ENCODE measurements at regions not wholly inside any gene's neighbourhood (a gene's known extent, or its start where the extent isn't known, plus 50 kb on each side); places are given as distances from the start of the nearest gene placed in this dataset.

DNA sequence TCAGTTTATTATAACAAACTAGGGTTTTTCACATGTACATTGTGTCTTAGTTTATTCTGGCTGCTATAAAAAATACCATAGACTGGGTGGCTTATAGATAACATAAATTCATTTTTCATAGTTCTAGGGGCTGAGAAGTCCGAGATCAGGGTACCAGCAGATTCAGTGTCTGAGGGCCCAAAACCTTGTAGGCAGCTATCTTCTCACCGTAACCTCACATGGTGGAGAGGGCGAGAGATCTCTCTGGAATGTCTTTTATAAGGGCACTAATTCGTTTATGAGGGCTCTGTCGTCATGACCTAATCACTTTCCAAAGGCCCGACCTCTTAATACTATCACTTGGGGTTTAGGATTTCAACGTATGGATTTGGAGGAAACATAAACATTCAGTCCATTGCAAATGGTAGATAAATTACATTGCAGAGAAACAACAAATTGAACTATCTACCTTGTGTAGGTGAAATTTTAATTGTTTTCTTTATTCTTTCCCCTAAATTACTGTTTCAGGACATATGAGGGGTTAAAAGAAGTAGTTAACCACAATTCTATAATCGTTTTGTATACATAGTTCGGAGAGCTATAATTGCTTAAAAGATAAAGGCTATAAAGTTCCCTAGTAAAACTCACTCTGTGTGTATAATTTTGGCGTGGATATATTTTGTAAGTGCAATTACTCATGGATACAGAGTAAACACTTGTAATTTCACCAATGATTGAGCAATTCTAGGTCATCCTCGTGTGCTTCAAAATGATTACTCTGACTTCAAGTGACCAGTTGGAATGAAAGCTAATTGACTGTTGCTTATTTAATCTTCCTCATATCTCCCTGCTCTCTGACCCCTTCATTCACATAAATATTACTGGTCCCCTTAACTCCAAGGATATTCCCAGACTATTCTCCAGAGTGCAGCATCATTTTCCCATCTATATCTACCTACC is 247.5 kb upstream of the TMEM161B start:
- Histone ChIP-seq H4K5ac (ENCODE audit: insufficient read length, low read depth, low read length) (no peak overlapping the region), H2AFZ (ENCODE audit: low read length) (no peak overlapping the region), H4K8ac (ENCODE audit: extremely low read depth, insufficient read depth, low read length) (no peak overlapping the region), H2BK12ac (ENCODE audit: low read depth, low read length) (no peak overlapping the region), H4K91ac (replicated peaks; ENCODE audit: insufficient read length, low read length) (no peak overlapping the region), H3K4me1 (replicated peaks in 1 of 4; ENCODE audit: control insufficient read depth in 3 of 4, insufficient read depth in 4 of 4, low read length in 3 of 4) (no peaks in the 10 kb centered on the region), H3K23ac (ENCODE audit: insufficient read length) (no peak overlapping the region), H2BK15ac (ENCODE audit: low read length) (no peak overlapping the region), H3K4me3 (ENCODE audit: extremely low read depth in 1 of 4, insufficient read depth in 2 of 4, low read depth in 3 of 4, low read length in 4 of 4) (no peak overlapping the region), H3K4ac (replicated peaks; ENCODE audit: insufficient read length, low read depth, low read length) (no peak overlapping the region), H3K36me3 (ENCODE audit: control insufficient read depth in 2 of 4, insufficient read depth in 4 of 4, low read length in 3 of 4) (no peaks in the 10 kb centered on the region), H3K79me1 (ENCODE audit: low read depth, low read length) (no peaks in the 10 kb centered on the region), H3K27ac (ENCODE audit: low read depth, low read length) (no peak overlapping the region), H2BK5ac (ENCODE audit: low read depth, low read length) (no peak overlapping the region), H3K79me2 (ENCODE audit: control insufficient read depth in 1 of 2, insufficient read depth in 2 of 2, low read length in 2 of 2) (no peaks in the 10 kb centered on the region), H3K27me3 (replicated peaks in 1 of 4; ENCODE audit: control insufficient read depth in 3 of 4, extremely low read depth in 1 of 4, insufficient read depth in 3 of 4, low read length in 3 of 4) (no peaks in the 10 kb centered on the region), H2BK120ac (replicated peaks; ENCODE audit: low read depth, low read length) (no peak overlapping the region), H3K14ac (ENCODE audit: insufficient read length) (no peak overlapping the region), H3K4me2 (ENCODE audit: insufficient read depth in 1 of 2, low read depth in 2 of 2, low read length in 2 of 2) (no peak overlapping the region), H2AK5ac (ENCODE audit: low read depth, low read length) (no peak overlapping the region), H3K56ac (replicated peaks; ENCODE audit: insufficient read length, low read depth, low read length) (no peak overlapping the region), H3K18ac (ENCODE audit: extremely low read depth, low read length) (no peak overlapping the region), H4K20me1 (replicated peaks in 1 of 2; ENCODE audit: control insufficient read depth in 1 of 2, insufficient read depth in 2 of 2, low read length in 2 of 2) (no peaks in the 10 kb centered on the region), H3K23me2 (ENCODE audit: low read depth, low read length) (no peaks in the 10 kb centered on the region), H2BK20ac (ENCODE audit: low read length) (no peak overlapping the region), H3K9me3 (ENCODE audit: insufficient read depth in 2 of 2, low read depth in 1 of 2, low read length in 1 of 2) (no peaks in the 10 kb centered on the region), H3K9ac (replicated peaks in 1 of 4; ENCODE audit: extremely low read depth in 1 of 4, low read depth in 3 of 4, low read length in 3 of 4) (no peak overlapping the region)
- TF ChIP-seq SP4 (IDR thresholded peaks at IDR 0.05; ENCODE audit: low read length) (no peak), BACH1 (IDR thresholded peaks at IDR 0.05; ENCODE audit: low read length) (no peak), TBP (IDR thresholded peaks at IDR 0.05; ENCODE audit: low read depth, low read length) (no peak), EP300 (IDR thresholded peaks at IDR 0.05; ENCODE audit: borderline replicate concordance in 1 of 2, low read depth in 2 of 2, low read length in 2 of 2) (no peak)
- no peak for DNase-seq (ENCODE audit: low read depth in 1 of 2, low spot score in 2 of 2)
- FAIRE-seq, result no peak
- ChIA-PET CTCF (ENCODE audit: partially characterized antibody) (interaction anchor here (1.3 kb wide), 2 partner anchors 18 to 41 kb away, joined by 3 to 4 read pairs; no protein-coding TSS in a partner anchor), POLR2A (ENCODE audit: partially characterized antibody) (no interaction called here)
- 90% methylated on average over 11 of the region's 11 CpGs; no CpG with 5 or more reads in 1 of the 2 experiments for WGBS, 2 experiments (ENCODE audit: extremely low coverage in 1 of 2, insufficient coverage in 1 of 2, insufficient read length in 1 of 2, insufficient replicate concordance in 2 of 2, low coverage in 1 of 2, low lambda C conversion rate in 2 of 2, missing lambda C conversion rate in 1 of 2)
